Skin epidermis (tissue), 12 donors: ENCODE measurements at regions not wholly inside any gene's neighbourhood (a gene's known extent, or its start where the extent isn't known, plus 50 kb on each side); places are given as distances from the start of the nearest gene placed in this dataset.
"Not testable (repeated sequence)": the region's sequence is repeated elsewhere in the genome, so short reads cannot be mapped to it uniquely, and the experiment has no call there.

Experiments used
- H3K27ac ChIP-seq, 21 experiments: fragments of 200-600 bp; sonication (generic) in 11 of 21; one replicate each; pipeline ENCODE4 v1.5.0; 2020; ENCODE audit warnings: mild to moderate bottlenecking in 3 of 21, inconsistent platforms in 2 of 21, moderate library complexity in 2 of 21
- H3K4me3 ChIP-seq, 7 experiments: fragments of 200-600 bp; sonication (generic) in 2 of 7; one replicate each; pipeline ENCODE4 v1.5.0; 2020; ENCODE audit warnings: inconsistent platforms in 2 of 7, mild to moderate bottlenecking in 2 of 7, moderate library complexity in 1 of 7

GRCh38 chr20:30894707-30895353, 362.6 kb upstream of the DEFB115 start:
- H3K4me3 ChIP-seq, H3K27ac ChIP-seq: not testable (repeated sequence)

DNA sequence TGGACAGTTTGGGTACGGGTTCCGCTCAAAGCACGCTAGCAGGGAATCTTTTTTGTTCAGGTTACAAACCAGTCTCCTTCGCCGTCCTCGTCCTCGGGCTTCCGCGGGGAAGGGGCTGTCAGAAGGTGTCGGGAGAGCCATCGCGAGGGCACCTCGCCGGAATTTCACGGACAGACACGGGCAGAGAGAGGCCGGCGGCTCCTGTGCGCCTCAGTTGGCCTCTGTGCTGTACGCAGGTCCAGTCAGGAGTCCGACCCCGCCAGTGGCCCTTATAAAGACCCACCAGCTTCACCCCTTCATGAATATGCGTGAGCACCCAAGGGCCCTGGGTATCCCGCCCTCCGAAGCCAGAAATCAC, 362.1 kb upstream of the DEFB115 start:
- not testable (repeated sequence) for H3K27ac ChIP-seq, H3K4me3 ChIP-seq

- not testable (repeated sequence) for H3K27ac ChIP-seq
Observed at GRCh38 chr20:30899370-30900079, 357.9 kb upstream of the DEFB115 start.

GRCh38 chr20:30900080-30900719, 357.3 kb upstream of the DEFB115 start:
- H3K27ac ChIP-seq, H3K4me3 ChIP-seq: not testable (repeated sequence)

More at GRCh38 chr20:30899370-30900079, 357.9 kb upstream of the DEFB115 start:
- not testable (repeated sequence) for H3K4me3 ChIP-seq

GRCh38 chr20:30905231-30905630, 352.2 kb upstream of the DEFB115 start:
- H3K27ac ChIP-seq, H3K4me3 ChIP-seq: not testable (repeated sequence)

GRCh38 chr20:30910937-30911725, 346.3 kb upstream of the DEFB115 start:
- Histone ChIP-seq H3K27ac (no peak overlapping the region), H3K4me3 (no peak overlapping the region)

DNA sequence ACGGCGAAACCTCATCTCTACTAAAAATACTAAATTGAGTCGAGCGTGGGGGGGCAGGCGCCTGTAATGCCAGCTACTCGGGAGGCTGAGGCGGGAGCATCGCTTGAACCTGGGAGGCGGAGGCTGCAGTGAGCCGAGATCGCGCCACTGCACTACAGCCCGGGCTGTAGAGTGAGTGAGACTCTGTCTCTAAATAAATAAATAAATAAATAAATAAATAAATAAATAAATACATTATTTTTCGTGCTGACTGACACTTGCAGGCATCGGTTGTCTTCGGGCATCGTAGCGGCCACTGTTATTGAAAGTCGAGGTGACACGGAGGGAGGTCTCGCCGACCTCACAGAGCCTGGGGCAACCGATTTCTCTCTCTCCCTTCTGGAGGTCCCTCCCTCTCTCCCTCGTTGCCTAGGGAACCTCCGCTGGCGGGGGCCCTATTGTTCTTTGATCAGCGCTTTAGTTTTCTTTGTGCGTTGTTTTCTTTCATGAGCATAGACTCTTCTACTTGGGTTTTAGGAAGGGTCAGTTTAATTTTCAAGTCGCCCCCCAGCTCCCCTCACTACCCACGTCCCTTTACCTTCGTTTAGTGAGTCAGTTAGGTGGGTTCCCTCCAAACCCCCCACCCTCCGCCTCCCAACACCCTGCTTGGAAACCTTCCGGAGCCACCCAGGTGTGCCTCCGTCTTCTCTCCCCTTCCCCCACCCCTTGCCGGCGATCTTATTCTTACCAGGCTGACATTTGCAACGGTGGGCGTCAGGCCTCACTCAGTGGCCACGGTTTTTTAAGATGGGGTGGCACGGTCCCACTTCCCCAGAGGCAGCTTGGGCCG, 345.4 kb upstream of the DEFB115 start:
- H3K4me3 ChIP-seq, H3K27ac ChIP-seq: not testable (repeated sequence)

GRCh38 chr20:30912661-30913026, 344.8 kb upstream of the DEFB115 start:
- H3K4me3 ChIP-seq, H3K27ac ChIP-seq: not testable (repeated sequence)

- H3K4me3 ChIP-seq, H3K27ac ChIP-seq: not testable (repeated sequence)
Observed at GRCh38 chr20:30916404-30916803, 341.1 kb upstream of the DEFB115 start.

- Histone ChIP-seq H3K4me3 (no peak overlapping the region), H3K27ac (no peak overlapping the region)
Observed at GRCh38 chr20:30919514-30920188, 337.8 kb upstream of the DEFB115 start.

- H3K4me3 ChIP-seq = no peak overlapping the region
- no peak overlapping the region for H3K27ac ChIP-seq
Observed at GRCh38 chr20:30921286-30922071, 336.0 kb upstream of the DEFB115 start.

DNA sequence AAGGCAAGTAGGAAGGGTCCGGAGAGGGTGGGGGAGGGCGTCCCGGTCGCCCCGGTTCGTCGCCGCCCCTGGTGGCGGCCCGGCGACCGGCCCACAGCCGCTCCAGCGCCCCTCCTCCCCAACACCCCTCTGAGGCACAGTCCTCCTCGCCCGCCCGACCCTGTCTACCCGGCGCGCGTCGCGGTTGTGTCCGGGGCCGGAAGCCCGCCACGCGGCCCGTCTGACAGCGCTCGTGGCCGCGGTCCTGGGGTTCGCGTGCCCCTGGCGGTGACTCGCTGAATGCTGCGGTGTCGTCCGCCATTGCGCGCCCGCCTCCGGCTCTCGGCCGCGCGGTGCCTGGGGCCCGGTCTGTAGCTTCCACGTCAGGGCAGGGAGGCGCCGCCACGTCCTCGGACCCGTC, 335.3 kb upstream of the DEFB115 start:
- H3K27ac ChIP-seq = no peak overlapping the region
- no peak overlapping the region for H3K4me3 ChIP-seq

DNA sequence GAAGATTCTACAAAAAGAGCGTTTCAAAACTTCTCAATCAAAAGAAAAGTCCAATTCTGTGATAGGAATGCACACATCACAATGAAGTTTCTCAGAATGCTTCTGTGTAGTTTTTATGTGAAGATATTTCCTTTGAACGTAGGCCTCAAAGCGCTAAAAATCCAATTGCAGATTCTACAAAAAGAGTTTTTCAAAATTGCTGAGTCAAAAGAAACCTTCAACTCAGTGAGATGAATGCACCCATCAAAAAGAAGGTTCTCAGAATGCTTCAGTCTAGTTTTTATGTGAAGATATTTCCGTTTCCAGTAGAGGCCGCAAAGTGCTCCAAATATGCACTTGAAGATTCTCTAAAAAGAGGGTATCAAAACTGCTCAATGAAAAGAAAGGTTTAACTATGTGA, 319.7 kb upstream of the DEFB115 start:
- H3K27ac ChIP-seq = no peak overlapping the region
- H3K4me3 ChIP-seq = no peak overlapping the region

- Histone ChIP-seq H3K4me3 (no peak overlapping the region), H3K27ac (no peak overlapping the region)
Observed at GRCh38 chr20:30949761-30950160, 307.7 kb upstream of the DEFB115 start.

- not testable (repeated sequence) for H3K4me3 ChIP-seq, H3K27ac ChIP-seq
Observed at GRCh38 chr20:30951088-30951487, 306.4 kb upstream of the DEFB115 start.

- H3K4me3 ChIP-seq, H3K27ac ChIP-seq: not testable (repeated sequence)
Observed at GRCh38 chr20:30956649-30957048, 300.8 kb upstream of the DEFB115 start.

GRCh38 chr20:30959208-30959607, 298.3 kb upstream of the DEFB115 start:
- H3K4me3 ChIP-seq = not testable (repeated sequence)

DNA sequence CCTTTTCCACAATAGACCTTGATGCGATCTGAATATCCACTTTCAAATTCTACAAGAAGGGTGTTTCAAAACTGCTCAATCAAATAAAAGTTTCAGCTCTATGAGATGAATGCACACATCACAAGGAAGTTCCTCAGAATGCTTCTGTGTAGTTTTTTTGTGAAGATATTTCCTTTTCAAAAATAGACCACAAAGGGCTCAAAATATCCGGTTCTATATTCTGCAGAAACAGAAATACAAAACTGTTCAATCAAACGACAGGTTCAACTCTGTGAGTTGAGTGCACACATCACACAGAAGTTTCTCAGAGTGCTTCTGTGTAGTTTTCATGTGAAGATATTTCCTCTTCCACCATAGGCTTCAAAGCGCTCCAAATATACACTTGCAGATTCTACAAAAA, 293.9 kb upstream of the DEFB115 start:
- Histone ChIP-seq H3K4me3 (no peak overlapping the region), H3K27ac (no peak overlapping the region)

More at GRCh38 chr20:30959208-30959607, 298.3 kb upstream of the DEFB115 start:
- H3K27ac ChIP-seq = not testable (repeated sequence)
